GM12878 (cell line): ENCODE measurements at regions not wholly inside any gene's neighbourhood (a gene's known extent, or its start where the extent isn't known, plus 50 kb on each side); places are given as distances from the start of the nearest gene placed in this dataset.

Experiments used
- ATAC-seq: fragments of 200-7000 bp; cut with Tn5 transposase; 3 replicates; pipeline ENCODE4 v1.9.1; 2020; ENCODE audit warnings: mild to moderate bottlenecking, moderate library complexity
- BruUV-seq: library from RNA; stranded (reverse); fragments of 400-500 nt; replicated peaks from 2 replicates; lab custom pipeline; 2021; lab: Mats Ljungman, UMichigan
- CTCF ChIA-PET: fragments of 300-600 bp; sonication (Branson Sonifier 250); formaldehyde crosslinking; extraction: SDS; loops from one replicate; lab custom pipeline; 2021; ENCODE audit warnings: inconsistent platforms; lab: Yijun Ruan, JAX
- POLR2A ChIA-PET: fragments of 350-600 bp; formaldehyde crosslinking; extraction: SDS; loops from one replicate; lab custom pipeline; 2021; ENCODE audit warnings: inconsistent platforms; lab: Charles Lee
- RAD21 ChIA-PET: fragments of 300-600 bp; sonication (Branson Sonifier 250); formaldehyde crosslinking; loops from one replicate; lab custom pipeline; 2023; ENCODE audit warnings: antibody characterized with exemption; ENCODE audit not compliant: unreplicated experiment; lab: Charles Lee
- SMC1A ChIA-PET: fragments of 300-600 bp; sonication (Branson Sonifier 250); formaldehyde crosslinking; loops from one replicate; lab custom pipeline; 2023; ENCODE audit not compliant: unreplicated experiment, uncharacterized antibody; lab: Charles Lee
- DNase-seq: peaks from one replicate; pipeline ENCODE4 v3.0.0-alpha.2; 2011; ENCODE audit warnings: low read depth, low spot score
- FAIRE-seq: peaks from 3 replicates; lab custom pipeline; 2011; peaks lifted over from hg19 to GRCh38; lab: Jason Lieb, UNC
- H2AFZ ChIP-seq: 2 replicates; pipeline ENCODE4 v1.6.0; 2011; ENCODE audit warnings: low read depth, low read length, control low read depth; ENCODE audit not compliant: control insufficient read depth
- H3K27ac ChIP-seq: 2 replicates; pipeline ENCODE4 v1.5.1; 2011; ENCODE audit warnings: control low read depth; ENCODE audit not compliant: control insufficient read depth, insufficient read depth
- H3K27me3 ChIP-seq, 2 experiments: replicated peaks in 1 of 2; 2 replicates each; pipeline versions ENCODE4 v1.6.0 to v1.6.1; 2011; ENCODE audit warnings: low read length in 1 of 2; ENCODE audit not compliant: control insufficient read depth in 2 of 2, insufficient read depth in 2 of 2
- H3K36me3 ChIP-seq, 2 experiments: 2 replicates each; pipeline ENCODE4 v1.5.1; 2011; ENCODE audit warnings: low read length in 1 of 2; ENCODE audit not compliant: control insufficient read depth in 2 of 2, insufficient read depth in 2 of 2
- H3K4me1 ChIP-seq: 2 replicates; pipeline ENCODE4 v1.6.1; 2011; ENCODE audit warnings: mild to moderate bottlenecking, low read length, moderate library complexity, mixed read lengths; ENCODE audit not compliant: control insufficient read depth, insufficient read depth
- H3K4me2 ChIP-seq: 2 replicates; pipeline ENCODE4 v1.6.0; 2011; ENCODE audit warnings: control low read depth; ENCODE audit not compliant: control insufficient read depth, insufficient read depth
- H3K4me3 ChIP-seq: fragments of 200-600 bp; sonication (generic); 2 replicates; pipeline ENCODE4 v1.5.1; 2016
- H3K79me2 ChIP-seq: 2 replicates; pipeline ENCODE4 v1.6.0; 2011; ENCODE audit warnings: low read length; ENCODE audit not compliant: control insufficient read depth, insufficient read depth
- H3K9ac ChIP-seq: 2 replicates; pipeline ENCODE4 v1.8.0; 2011; ENCODE audit warnings: low read length, control low read depth, mixed read lengths; ENCODE audit not compliant: control insufficient read depth, insufficient read depth
- H3K9me3 ChIP-seq: replicated peaks from 3 replicates; pipeline ENCODE4 v1.5.1; 2011; ENCODE audit warnings: mild to moderate bottlenecking, low read length; ENCODE audit not compliant: control insufficient read depth, insufficient read depth
- H4K20me1 ChIP-seq: 2 replicates; pipeline ENCODE4 v1.6.0; 2011; ENCODE audit not compliant: control insufficient read depth, insufficient read depth
- BCLAF1 ChIP-seq: fragments of 450-650 bp; IDR thresholded peaks from 2 replicates; pipeline ENCODE4 v1.6.1; 2017; ENCODE audit warnings: antibody characterized with exemption, mild to moderate bottlenecking, moderate library complexity
- E2F8 ChIP-seq: fragments of 450-650 bp; IDR thresholded peaks from 2 replicates; pipeline ENCODE4 v1.6.1; 2018; ENCODE audit warnings: mild to moderate bottlenecking, low read depth, moderate library complexity; ENCODE audit not compliant: partially characterized antibody
- FOXM1 ChIP-seq: IDR thresholded peaks from 2 replicates; pipeline ENCODE4 v1.6.1; 2012; ENCODE audit warnings: low read depth, mild to moderate bottlenecking, inconsistent platforms, low read length, moderate library complexity
- IKZF1 ChIP-seq: fragments of 450-650 bp; conservative IDR thresholded peaks from 2 replicates; pipeline ENCODE4 v1.6.1; 2017; ENCODE audit warnings: antibody characterized with exemption, mild to moderate bottlenecking
- IRF3 ChIP-seq: fragments of 450-650 bp; IDR thresholded peaks from 2 replicates; pipeline ENCODE4 v1.6.1; 2014; ENCODE audit warnings: mild to moderate bottlenecking
- IRF4 ChIP-seq: IDR thresholded peaks from 2 replicates; pipeline ENCODE4 v1.6.1; 2011; ENCODE audit warnings: low read depth, low read length
- NFYA ChIP-seq: IDR thresholded peaks from 2 replicates; pipeline ENCODE4 v1.6.1; 2011; ENCODE audit warnings: low read depth, mild to moderate bottlenecking, low read length, improper control_type of control experiment, borderline replicate concordance
- STAT3 ChIP-seq: IDR thresholded peaks from 2 replicates; pipeline ENCODE4 v1.6.1; 2011; ENCODE audit warnings: low read depth, low read length, improper control_type of control experiment
- TBL1XR1 ChIP-seq: IDR thresholded peaks from 2 replicates; pipeline ENCODE4 v1.6.1; 2012; ENCODE audit warnings: low read depth, low read length, improper control_type of control experiment
- TCF3 ChIP-seq: IDR thresholded peaks from 2 replicates; pipeline ENCODE4 v1.6.1; 2012; ENCODE audit warnings: low read depth, mild to moderate bottlenecking, low read length, borderline replicate concordance; ENCODE audit not compliant: insufficient read depth
- USF2 ChIP-seq: IDR thresholded peaks from 2 replicates; pipeline ENCODE4 v1.6.1; 2011; ENCODE audit warnings: low read depth, low read length, improper control_type of control experiment, borderline replicate concordance
- YBX1 ChIP-seq: fragments of 450-650 bp; IDR thresholded peaks from 2 replicates; pipeline ENCODE4 v1.6.1; 2016; ENCODE audit warnings: antibody characterized with exemption
- WGBS: methylation state at CpG from one replicate; pipeline ENCODE4 v1.1.6; 2016; ENCODE audit warnings: low lambda C conversion rate; ENCODE audit not compliant: insufficient replicate concordance, insufficient coverage; ENCODE audit errors: missing lambda C conversion rate; 5-methylcytosine and 5-hydroxymethylcytosine counted together
- in situ Hi-C: fragments of 300-500 bp; cut with MboI; formaldehyde crosslinking; loops from 9 replicates; pipeline ENCODE4 v1.14.3; 2018; ENCODE audit warnings: mixed read lengths
- intact Hi-C: fragments of 100-400 bp; cut with micrococcal nuclease; formaldehyde crosslinking; loops from one replicate; pipeline ENCODE4 v1.14.2; 2022; ENCODE audit not compliant: unreplicated experiment

GRCh38 chr10:53713431-53713830 is 940.8 kb upstream of the MBL2 start (continued):
- TF ChIP-seq IRF3: no peak
- no peak for TF ChIP-seq E2F8
- no peak for TF ChIP-seq FOXM1
- no peak for TF ChIP-seq IKZF1
- TF ChIP-seq YBX1: no peak

- DNase-seq: no peak
- ChIA-PET RAD21 (no interaction called here), POLR2A (no interaction called here), SMC1A (interaction anchor here (0.6 to 1.3 kb wide), 2 partner anchors 10 kb away, joined by 3 read pairs; no protein-coding TSS in a partner anchor), CTCF (no interaction called here)
- Histone ChIP-seq H3K27ac (no peak overlapping the region), H3K4me1 (no peaks in the 10 kb centered on the region), H3K9me3 (no peaks in the 10 kb centered on the region), H3K36me3 (no peaks in the 10 kb centered on the region), H3K4me3 (no peak overlapping the region), H2AFZ (no peak overlapping the region), H4K20me1 (no peaks in the 10 kb centered on the region), H3K79me2 (no peaks in the 10 kb centered on the region), H3K4me2 (no peak overlapping the region), H3K9ac (no peak overlapping the region), H3K27me3 (no peaks in the 10 kb centered on the region)
- FAIRE-seq: no peak
- intact Hi-C loops: no loop called here
- no peak for ATAC-seq
- in situ Hi-C loops: no loop called here
- WGBS: 47% methylated on average over 2 of the region's 2 CpGs
- no TSS peak for BruUV-seq
- no peak for TF ChIP-seq E2F8
- TF ChIP-seq NFYA: no peak
- TF ChIP-seq BCLAF1: no peak
- TF ChIP-seq USF2: no peak
- no peak for TF ChIP-seq IRF4
- TF ChIP-seq STAT3: no peak
- TF ChIP-seq TBL1XR1: no peak
- no peak for TF ChIP-seq TCF3
These were observed 929.9 kb upstream of the MBL2 start for GRCh38 chr10:53702489-53702888.
